ENCODE measurements at regions not wholly inside any gene's neighbourhood (a gene's known extent, or its start where the extent isn't known, plus 50 kb on each side); places are given as distances from the start of the nearest gene placed in this dataset.

- TF ChIP-seq, protein P1, sequence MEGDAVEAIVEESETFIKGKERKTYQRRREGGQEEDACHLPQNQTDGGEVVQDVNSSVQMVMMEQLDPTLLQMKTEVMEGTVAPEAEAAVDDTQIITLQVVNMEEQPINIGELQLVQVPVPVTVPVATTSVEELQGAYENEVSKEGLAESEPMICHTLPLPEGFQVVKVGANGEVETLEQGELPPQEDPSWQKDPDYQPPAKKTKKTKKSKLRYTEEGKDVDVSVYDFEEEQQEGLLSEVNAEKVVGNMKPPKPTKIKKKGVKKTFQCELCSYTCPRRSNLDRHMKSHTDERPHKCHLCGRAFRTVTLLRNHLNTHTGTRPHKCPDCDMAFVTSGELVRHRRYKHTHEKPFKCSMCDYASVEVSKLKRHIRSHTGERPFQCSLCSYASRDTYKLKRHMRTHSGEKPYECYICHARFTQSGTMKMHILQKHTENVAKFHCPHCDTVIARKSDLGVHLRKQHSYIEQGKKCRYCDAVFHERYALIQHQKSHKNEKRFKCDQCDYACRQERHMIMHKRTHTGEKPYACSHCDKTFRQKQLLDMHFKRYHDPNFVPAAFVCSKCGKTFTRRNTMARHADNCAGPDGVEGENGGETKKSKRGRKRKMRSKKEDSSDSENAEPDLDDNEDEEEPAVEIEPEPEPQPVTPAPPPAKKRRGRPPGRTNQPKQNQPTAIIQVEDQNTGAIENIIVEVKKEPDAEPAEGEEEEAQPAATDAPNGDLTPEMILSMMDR (conservative IDR thresholded peaks at IDR 0.05): no peak
- TF ChIP-seq ZFX (IDR thresholded peaks at IDR 0.05): no peak
Observed at GRCh38 chrX:43500996-43501694, 155.0 kb upstream of the MAOA start.
